ENCODE measurements at regions not wholly inside any gene's neighbourhood (a gene's known extent, or its start where the extent isn't known, plus 50 kb on each side); places are given as distances from the start of the nearest gene placed in this dataset.

GRCh38 chr22:48241658-48242057 lies 1479.2 kb downstream of the TBC1D22A start:
- Histone ChIP-seq H3K9me3 (ENCODE audit: control insufficient read depth, insufficient read depth, low read depth, low read length) (no peaks in the 10 kb centered on the region), H3K4me1 (ENCODE audit: control insufficient read depth, insufficient read depth, low read length) (no peaks in the 10 kb centered on the region), H3K27ac (ENCODE audit: extremely low read depth, low read depth, low read length) (no peak overlapping the region), H3K4me3 (ENCODE audit: low read depth, low read length) (no peak overlapping the region), H3K36me3 (ENCODE audit: control insufficient read depth in 2 of 2, insufficient read depth in 1 of 2, low read length in 2 of 2) (no peaks in the 10 kb centered on the region)
- ChIA-PET POLR2A (no interaction called here), CTCF (no interaction called here)
- TF ChIP-seq ZNF184 (tag by site-specific recombination; IDR thresholded peaks at IDR 0.05) (no peak), ZBTB1 (tag by site-specific recombination; IDR thresholded peaks at IDR 0.05) (no peak), KLF17 (tag by site-specific recombination; IDR thresholded peaks at IDR 0.05) (no peak), ZNF621 (tag by site-specific recombination; IDR thresholded peaks at IDR 0.05) (no peak), ZNF280D (tag by site-specific recombination; IDR thresholded peaks at IDR 0.05) (no peak), ZSCAN30 (tag by site-specific recombination; IDR thresholded peaks at IDR 0.05) (no peak), ELK4 (IDR thresholded peaks at IDR 0.05; ENCODE audit: borderline replicate concordance, low read depth, low read length) (no peak), ZFP37 (tag by site-specific recombination; IDR thresholded peaks at IDR 0.05) (no peak), ZNF354C (tag by site-specific recombination; IDR thresholded peaks at IDR 0.05; ENCODE audit: borderline replicate concordance, low read depth) (no peak)

- TF ChIP-seq ZNF157 (tag by site-specific recombination; IDR thresholded peaks at IDR 0.05) (no peak), YY1 (tag by site-specific recombination; IDR thresholded peaks at IDR 0.05) (no peak), SP7 (tag by site-specific recombination; IDR thresholded peaks at IDR 0.05) (no peak), ZNF560 (tag by site-specific recombination; IDR thresholded peaks at IDR 0.05; ENCODE audit: borderline replicate concordance) (no peak), ZNF398 (tag by site-specific recombination; IDR thresholded peaks at IDR 0.05) (no peak), ZFP69B (tag by site-specific recombination; IDR thresholded peaks at IDR 0.05) (no peak), ZNF311 (tag by site-specific recombination; IDR thresholded peaks at IDR 0.05; ENCODE audit: borderline replicate concordance) (no peak), GFI1B (tag by site-specific recombination; IDR thresholded peaks at IDR 0.05) (no peak), ZNF76 (tag by site-specific recombination; IDR thresholded peaks at IDR 0.05; ENCODE audit: borderline replicate concordance, low read depth) (no peak), ZNF10 (tag by site-specific recombination; IDR thresholded peaks at IDR 0.05) (no peak), ZNF488 (tag by site-specific recombination; IDR thresholded peaks at IDR 0.05) (no peak), SCRT1 (tag by site-specific recombination; IDR thresholded peaks at IDR 0.05; ENCODE audit: borderline replicate concordance) (no peak), MEIS1 (CRISPR knock-in tag; IDR thresholded peaks at IDR 0.05; ENCODE audit: borderline replicate concordance) (no peak)
- Histone ChIP-seq H3K4me1 (ENCODE audit: control insufficient read depth, insufficient read depth, low read length) (no peaks in the 10 kb centered on the region), H3K36me3 (ENCODE audit: control insufficient read depth in 2 of 2, insufficient read depth in 1 of 2, low read length in 2 of 2) (no peaks in the 10 kb centered on the region), H3K27ac (ENCODE audit: extremely low read depth, low read depth, low read length) (no peak overlapping the region), H3K4me3 (ENCODE audit: low read depth, low read length) (no peak overlapping the region), H3K9me3 (ENCODE audit: control insufficient read depth, insufficient read depth, low read depth, low read length) (no peaks in the 10 kb centered on the region)
- ChIA-PET POLR2A (no interaction called here), CTCF (no interaction called here)
These were observed 1478.4 kb downstream of the TBC1D22A start for GRCh38 chr22:48240935-48241230.
